COLO829 (cell line): ENCODE measurements at regions not wholly inside any gene's neighbourhood (a gene's known extent, or its start where the extent isn't known, plus 50 kb on each side); places are given as distances from the start of the nearest gene placed in this dataset.
"Not testable (repeated sequence)": the region's sequence is repeated elsewhere in the genome, so short reads cannot be mapped to it uniquely, and the experiment has no call there.

Experiments used
- DNase-seq: peaks from one replicate; pipeline ENCODE4 v3.0.0; 2012; ENCODE audit warnings: low spot score

DNA sequence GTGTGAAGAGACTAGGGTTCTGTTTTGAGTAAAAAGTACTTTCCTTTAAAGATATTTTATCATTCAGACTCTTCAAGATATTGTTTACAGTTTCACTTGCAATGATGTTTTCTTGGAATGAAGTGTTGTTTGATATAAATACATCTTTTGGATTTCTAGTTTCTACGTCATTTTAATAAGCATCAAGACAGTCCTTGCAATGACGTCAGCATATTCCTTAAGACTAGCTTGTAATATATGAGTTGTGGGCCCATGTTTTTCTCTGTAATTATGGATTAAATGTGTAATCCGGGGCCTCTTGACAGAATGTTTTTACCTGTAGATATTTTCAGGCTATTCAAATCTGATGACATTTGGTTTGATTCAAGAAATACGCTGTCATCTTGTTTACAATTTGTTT lies 66.1 kb downstream of the RBMX2 start:
- DNase-seq, result no peak

DNA sequence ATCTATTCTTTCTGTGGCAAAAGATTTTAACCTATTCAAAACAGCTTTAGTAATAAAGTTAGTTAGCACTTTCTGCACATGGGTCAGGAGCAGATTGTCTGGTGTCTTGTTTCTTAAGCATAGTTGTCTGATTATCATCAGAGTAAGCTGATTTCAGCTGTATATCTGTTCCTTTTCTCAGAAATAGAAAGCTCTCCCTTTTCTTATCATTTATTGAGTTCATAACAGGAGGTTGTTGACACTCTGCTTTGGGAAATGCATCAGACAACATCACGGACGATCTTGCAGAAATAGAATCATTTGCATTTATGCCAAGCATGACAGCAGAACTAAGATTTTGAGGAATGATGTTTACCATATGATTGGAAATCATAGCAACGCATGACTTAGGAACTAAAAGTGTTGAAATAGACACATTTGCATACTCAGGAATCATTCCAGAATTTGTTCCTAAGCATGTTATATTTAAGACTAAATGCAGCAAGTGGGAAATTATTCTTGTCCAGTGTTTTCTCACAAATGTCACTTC lies 66.7 kb downstream of the RBMX2 start:
- no peak for DNase-seq

- no peak for DNase-seq
Measured at GRCh38 chrX:130482871-130483270, 81.1 kb downstream of the RBMX2 start.

DNA sequence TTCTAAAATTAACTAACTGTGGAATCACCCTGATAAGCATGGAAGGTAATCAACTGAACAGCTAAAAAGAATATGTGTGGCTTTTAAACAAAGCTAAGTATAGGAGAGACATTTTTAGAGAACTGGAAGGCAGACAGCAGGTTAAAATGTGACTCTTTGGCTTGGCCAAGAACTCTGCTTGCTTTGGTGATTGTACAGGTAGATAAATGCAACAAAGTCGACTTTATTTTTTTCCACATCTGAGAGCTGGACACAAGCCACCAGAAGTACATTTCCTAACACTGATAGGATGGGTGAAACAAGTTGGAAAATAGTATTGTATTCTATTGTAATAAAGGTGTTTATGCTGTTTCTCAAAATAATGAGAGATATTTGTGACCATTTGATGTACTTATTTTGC lies 84.1 kb downstream of the RBMX2 start:
- no peak for DNase-seq

GRCh38 chrX:130495502-130495901 lies 93.7 kb downstream of the RBMX2 start:
- not testable (repeated sequence) for DNase-seq

- DNase-seq, result peak; percentile 10
Measured at GRCh38 chrX:130497531-130497930, 95.7 kb downstream of the RBMX2 start.

DNA sequence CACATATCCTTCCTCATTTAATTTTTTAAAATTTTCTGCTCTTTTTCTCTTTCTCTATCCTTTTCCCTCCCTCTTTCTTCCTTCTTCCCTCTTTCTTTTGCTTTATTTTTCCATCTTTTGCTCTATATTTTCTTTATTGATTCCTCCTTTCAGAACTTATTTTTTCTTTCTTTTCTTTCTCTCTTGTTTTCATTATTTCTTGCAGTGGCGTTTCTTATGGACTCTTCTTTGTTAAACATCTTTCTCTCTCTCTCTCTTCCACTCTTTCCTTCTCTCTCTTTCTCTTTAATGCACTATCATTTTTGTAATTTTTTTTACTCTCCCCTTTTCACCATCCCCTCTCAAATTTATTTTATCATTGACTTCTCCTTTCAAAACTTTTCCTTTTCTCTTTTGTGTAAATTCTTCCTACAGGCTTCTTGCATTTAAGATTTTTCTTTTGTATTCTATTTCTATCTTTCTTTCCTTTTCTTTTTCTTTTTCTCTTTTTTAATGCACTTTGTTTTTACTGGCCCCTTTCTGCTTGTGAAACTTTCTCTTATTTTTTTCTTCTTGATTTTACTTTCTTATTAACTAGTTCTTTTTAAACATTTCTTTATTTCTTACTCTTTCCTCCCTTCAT lies 97.0 kb downstream of the RBMX2 start:
- DNase-seq, result no peak

- no peak for DNase-seq
Measured at GRCh38 chrX:130502016-130502570, 100.3 kb downstream of the RBMX2 start.

DNA sequence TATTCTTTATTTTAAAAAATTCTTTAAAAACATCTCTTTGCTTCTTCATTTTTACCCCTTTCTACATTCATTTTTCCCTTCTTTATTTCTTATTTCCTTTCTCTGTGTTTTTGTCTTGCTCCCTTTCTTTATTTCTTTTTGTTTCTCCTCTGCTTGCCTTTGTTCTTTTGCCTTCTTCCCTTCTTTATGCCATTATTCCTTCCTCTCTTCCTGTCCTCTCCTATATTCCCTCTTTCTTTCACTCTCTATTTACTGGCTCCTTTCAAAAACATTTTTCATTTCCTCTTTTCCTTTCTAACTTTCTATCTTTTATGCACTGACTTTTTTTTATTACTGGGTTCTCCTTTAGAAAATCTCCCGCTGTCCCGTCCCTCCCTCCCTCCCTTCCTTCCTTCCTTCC lies 102.2 kb downstream of the RBMX2 start:
- DNase-seq, result no peak

- no peak for DNase-seq
Measured at GRCh38 chrX:130507015-130507414, 105.2 kb downstream of the RBMX2 start.

DNA sequence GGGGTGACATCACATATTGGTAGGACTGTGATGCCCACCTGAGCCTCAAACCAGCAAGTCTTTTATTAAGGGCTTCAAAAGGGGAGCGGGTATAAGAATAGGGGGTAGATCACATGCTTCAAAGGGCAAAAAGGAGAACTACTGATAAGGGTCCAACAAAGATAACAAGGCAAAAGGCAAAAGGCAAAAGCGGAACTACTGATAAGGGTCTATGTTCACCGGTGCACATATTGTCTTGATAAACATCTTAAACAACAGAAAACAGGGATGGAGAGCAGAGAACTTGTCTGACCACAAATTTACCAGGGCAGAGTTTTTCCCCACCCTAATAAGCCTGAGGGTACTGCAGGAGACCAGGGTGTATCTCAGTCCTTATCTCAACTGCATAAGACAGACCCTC lies 110.7 kb downstream of the RBMX2 start:
- not testable (repeated sequence) for DNase-seq

- DNase-seq, result no peak
Measured at GRCh38 chrX:130516123-130516522, 114.3 kb downstream of the RBMX2 start.

GRCh38 chrX:130523460-130524394 lies 121.9 kb downstream of the RBMX2 start:
- peak; percentile 36 for DNase-seq

GRCh38 chrX:130524476-130525194 lies 122.8 kb downstream of the RBMX2 start:
- no peak for DNase-seq

DNA sequence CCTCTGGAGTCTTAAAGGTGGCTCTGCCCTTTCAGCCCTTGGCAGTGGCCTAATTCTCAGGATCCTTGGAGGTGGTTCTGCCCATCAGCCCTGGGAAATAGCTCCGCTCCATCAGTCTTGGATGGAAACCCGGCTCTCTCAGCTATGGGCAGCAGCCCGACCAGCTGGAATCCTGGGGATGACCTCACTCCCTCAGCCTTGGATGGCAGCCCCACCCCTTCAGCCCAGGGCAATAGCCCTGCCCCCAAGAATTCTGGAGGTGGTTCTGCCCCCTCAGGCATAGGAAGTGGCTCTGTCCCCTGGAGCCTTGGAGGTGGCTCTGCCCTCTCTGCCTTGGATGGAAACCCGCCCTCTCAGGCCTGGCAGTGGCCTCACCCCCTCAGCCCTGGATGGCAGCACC lies 127.7 kb downstream of the RBMX2 start:
- DNase-seq, result no peak

DNA sequence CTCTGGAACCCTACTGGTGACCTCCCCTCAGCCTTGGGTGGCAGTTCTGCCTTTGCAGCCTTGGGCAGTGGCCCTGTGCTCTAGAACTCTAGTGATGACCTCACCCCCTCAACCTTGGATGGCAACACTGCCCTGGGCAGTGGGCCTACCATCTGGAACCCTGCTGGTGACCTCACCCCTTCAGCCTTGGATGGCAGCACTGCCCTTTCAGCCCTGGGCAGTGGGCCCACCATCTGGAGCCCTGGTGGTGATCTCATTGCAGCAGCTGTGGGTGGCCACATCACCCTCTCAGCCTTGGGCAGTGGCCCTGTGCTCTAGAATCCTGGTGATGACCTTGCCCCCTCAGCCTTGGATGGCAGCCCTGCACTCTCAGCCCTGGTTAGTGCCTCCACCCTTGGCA lies 129.3 kb downstream of the RBMX2 start:
- no peak for DNase-seq

GRCh38 chrX:130539721-130540321 lies 138.0 kb downstream of the RBMX2 start:
- DNase-seq, result peak; percentile 34

DNA sequence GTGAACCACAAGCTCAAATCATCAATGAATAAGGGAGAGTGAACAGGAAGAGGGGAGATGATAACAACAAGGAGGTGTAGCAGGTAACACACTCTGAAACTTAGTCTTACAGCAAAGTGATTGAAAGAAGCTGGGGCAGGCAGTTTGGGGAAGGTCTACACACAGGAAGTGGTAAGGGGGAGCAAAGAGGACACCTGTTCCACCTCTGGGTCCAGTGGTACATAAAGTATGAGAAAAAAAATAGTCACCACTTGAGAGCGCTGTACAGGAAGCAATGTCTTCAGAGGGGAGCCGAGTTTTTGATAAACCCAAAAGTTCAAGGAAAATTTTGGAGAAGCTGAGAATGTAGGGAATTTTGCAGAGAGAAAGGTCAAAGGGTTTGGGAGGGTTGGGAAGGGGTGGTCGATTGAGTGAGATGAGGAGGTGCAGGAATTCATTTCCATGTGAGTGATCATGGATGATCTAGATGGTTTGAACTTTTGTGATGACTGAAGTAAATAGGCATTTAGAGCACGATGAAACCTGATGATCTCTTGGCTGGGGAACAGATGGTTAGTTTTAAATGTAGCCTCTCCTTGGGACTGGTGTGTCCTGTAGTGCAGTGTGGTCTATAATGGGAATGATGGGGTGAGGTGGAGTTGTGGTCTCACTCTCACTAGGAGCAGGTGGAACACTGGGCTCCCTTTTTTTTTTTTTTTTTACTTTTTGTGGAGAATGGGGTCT lies 142.0 kb downstream of the RBMX2 start:
- DNase-seq, result no peak

GRCh38 chrX:130545796-130546195 lies 144.0 kb downstream of the RBMX2 start:
- no peak for DNase-seq

DNA sequence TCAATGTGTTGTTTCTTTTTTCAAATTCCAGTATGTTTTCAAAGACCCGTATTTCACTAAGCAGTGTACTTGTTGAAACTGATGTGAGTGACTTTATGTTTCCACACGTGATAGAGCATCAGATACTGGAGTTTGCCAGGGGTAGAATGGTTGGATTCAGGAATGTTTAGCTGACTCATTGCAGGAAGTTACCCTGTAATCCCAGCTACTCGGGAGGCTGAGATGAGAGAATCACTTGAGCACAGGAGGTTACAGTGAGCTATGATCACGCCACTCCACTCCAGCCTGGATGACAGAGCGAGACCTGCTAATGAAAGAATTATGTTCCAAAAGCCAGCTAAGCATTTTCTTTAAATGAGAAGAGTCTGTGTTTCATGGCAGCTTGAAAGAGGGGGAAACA lies 147.6 kb downstream of the RBMX2 start:
- not testable (repeated sequence) for DNase-seq

- DNase-seq, result no peak
Measured at GRCh38 chrX:130550351-130550750, 148.6 kb downstream of the RBMX2 start.
